Activated CD8-positive, alpha-beta memory T cell treated with anti-CD3 and anti-CD28 coated beads, Interleukin-2, amount 50 U/mL, for 24 hours (primary cell): ENCODE measurements at regions not wholly inside any gene's neighbourhood (a gene's known extent, or its start where the extent isn't known, plus 50 kb on each side); places are given as distances from the start of the nearest gene placed in this dataset.

Experiments used
- DNase-seq: peaks from one replicate; pipeline ENCODE4 v3.0.0-alpha.2; 2020; ENCODE audit errors: extremely low read depth

DNA sequence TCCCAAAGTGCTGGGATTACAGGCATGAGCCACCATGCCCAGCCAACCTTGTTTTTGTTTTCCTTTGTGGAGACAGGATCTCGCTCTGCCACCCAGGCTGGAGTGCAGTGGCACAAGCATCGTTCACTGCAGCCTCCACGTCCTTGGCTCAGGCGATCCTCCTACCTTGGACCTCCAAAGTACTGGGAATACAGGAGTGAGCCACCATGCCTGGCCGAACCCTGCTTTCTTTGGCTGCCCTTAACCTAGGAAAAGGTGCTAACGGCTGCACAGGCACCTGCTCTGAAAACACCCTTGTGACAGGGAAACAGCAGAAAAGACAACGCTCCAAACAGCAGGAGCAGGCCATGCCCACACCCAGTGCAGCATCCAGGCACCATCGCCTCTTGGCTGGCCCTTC is 71.9 kb downstream of the OAT start:
- DNase-seq = no peak

DNA sequence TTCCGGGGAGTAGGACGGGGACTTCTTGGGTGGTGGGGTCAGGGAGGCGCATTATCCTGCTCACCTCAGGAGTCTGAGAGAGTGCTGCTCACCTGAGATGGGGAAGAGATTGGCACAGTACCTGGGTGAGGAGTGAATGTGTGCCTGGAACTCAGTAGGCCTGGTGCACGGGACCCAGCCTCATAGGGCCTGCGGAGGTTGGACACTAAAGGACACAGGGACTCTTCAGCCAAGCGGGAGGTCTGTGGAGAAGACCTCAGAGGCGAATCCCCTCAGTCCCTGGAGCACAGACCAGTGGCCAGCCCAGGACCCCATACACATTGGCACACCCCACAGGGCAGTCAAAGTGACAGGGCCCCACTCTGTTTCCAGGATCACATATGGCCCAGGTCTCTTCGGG is 73.2 kb downstream of the OAT start:
- DNase-seq = no peak

DNA sequence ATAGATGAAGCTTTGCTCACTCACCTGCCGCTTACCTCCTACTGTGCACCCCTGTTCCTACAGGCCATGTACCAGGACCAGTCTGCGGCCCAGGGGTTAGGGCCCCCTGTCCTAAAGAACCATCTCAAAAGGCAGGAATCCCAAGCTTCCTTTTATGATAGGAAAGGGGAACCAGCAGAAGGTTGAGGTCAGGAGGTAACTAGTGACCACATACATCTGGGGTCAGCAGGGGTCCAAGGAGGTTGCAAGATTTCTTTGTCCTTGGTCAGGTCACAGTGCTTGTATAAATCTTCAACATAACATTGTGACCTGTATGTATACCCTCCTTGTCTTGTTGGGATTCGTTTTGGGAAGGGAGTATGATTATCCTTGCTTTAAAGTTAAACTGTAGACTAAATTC is 73.8 kb downstream of the OAT start:
- DNase-seq = no peak

DNA sequence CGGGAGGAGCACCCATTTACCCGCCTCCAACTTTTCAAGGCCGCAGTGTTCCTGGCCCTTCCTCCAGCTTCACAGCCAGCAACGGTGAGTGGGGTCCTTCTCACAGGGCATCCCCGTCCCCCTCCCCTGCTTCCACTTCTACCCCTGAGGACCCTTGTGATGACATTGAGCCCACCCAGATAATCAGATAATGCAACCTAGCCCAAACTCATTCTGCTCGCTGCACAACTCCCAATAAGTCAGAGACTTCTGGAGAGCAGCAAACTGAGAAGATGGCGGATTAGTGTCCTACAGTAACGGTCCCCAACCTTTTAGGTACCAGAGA is 74.5 kb downstream of the OAT start:
- DNase-seq = no peak

DNA sequence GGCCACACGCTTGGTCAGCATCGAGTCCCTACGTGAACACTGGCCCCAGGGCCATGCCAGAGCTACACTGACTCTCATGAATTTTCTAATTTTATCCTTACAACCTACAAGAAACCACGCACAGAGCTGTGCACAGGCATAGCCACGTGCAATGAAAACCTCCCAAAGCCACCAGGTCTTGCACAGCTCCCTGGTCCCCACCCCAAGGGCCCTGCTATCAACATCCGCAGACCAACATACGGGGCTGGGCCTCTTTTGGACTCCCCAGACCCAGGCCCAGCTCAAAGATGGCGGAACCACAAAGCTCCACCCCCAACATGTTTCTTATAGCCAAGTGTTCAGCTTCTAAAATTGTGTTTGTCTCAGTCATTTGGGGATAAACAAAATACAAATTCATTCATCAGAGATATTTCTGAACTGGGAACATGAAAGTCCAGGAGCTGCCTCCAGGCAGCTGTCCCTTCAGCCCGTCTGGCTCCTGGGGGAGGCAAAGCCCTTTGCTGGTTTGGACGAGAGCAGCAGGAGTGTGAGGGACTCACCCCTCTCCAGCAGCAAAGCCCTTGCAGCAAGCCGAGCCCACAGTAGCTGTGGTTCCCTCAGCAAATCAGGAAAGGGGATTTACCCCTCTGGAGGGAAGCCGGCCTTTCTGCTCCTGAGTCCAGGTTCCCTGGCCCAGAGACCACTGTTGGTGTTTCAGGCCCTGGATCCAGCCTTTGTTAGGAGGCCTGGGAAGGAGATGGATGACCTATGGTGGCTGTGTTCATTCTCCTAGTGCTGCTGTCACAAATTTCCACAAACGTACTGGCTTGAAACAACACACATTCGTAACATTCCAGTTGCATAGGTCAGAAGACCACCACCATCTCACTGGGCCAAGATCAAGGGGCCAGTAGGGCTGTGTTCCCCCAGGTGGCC is 75.1 kb downstream of the OAT start:
- DNase-seq = no peak

DNA sequence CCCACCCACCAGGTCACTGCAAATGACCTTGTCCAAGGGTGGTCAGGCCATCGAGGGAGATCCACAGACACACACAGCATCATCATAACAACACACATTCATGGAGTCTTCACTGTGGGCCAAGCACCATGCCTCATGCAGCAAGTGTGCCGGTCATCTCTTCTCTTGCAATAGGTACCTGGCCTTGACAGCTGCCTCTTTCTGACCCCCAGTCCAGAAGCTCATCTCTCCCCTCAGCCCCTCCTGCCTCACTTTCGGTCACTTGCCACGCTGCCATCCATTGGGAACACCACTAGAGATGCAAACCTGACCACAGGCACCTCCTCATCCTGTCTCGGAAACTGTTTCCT is 75.9 kb downstream of the OAT start:
- no peak for DNase-seq

DNA sequence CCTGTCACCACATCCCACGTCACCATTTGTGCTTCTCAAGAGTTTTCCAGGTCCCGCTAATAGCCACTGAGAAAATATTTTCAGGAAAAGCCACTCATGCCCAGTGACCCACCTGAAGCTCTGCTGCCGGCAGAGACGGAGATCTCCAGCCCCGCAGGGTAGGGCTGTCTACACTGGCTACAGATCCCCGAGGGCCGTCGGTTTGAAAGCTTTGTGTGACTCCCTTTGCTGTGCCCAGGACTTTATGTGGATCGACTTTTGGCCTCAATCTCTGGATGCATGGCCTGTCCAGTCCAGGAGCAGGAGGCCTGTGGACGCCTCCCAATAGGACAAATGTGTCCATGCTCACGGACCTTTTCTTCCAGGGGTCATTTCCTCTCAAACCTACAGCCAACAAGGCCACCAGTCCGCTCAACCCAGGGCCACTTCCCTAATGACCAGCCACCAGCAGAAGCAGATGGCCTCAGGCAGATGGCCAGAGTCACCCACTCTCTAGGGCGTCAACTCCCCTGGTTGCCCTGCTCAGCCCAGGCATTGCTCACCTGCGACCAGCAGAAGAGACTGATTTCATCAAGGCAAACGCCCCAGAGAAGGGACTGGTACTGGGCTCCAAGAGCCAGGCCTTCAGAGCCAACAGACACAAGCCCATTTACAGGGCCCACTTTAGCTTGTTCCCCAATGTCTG is 76.4 kb downstream of the OAT start:
- no peak for DNase-seq

DNA sequence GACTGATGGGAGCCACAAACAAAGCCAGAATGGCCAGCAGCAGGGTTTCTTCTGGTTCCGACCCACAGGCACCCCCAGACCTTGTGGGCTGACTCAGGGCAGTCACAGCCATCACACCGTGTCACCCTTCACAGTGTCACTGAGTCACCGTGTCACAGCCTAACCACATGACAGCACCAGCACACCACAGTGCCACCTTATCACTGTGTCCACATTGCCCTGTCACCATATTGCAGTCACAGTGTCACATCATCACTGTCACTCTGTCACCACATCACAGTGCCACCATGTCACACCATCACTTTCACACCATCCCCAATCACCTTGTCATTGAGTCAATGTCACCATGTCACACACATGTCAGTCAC is 77.0 kb downstream of the OAT start:
- DNase-seq = no peak

DNA sequence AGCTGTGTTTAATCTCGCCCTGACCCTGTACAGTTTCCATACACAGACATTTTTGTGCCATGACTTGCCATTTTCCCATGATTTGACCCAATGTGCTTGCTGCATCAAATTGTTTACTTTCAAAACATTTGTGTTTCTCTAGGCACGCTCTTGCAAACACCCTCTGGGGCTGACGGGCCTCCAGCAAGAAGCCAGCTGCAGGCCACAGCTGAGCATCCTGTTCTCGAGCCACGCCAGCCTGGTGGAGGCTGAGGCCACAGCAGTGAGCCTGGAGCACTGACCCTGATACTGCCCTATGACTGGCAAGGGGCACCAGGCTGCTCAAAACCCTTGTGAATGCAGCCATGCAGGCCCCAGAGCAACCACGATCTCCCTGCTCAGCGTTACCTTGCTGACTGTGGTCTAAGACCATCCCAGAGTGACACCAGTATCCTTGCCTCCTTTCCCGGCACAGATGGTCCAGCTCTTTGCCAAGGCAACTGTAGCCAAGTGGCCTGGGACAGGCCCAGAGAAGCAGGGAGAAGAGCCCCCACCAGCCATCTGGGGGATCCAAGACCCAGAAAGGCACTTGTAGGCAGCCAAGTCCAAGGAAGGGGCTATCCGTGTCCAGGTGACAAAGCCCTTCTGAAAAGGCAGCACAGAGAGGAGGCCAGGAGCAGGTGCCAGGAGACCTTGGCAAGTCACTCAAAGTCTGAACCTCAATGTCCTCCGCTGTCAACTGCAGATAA is 78.5 kb downstream of the OAT start:
- DNase-seq = no peak

DNA sequence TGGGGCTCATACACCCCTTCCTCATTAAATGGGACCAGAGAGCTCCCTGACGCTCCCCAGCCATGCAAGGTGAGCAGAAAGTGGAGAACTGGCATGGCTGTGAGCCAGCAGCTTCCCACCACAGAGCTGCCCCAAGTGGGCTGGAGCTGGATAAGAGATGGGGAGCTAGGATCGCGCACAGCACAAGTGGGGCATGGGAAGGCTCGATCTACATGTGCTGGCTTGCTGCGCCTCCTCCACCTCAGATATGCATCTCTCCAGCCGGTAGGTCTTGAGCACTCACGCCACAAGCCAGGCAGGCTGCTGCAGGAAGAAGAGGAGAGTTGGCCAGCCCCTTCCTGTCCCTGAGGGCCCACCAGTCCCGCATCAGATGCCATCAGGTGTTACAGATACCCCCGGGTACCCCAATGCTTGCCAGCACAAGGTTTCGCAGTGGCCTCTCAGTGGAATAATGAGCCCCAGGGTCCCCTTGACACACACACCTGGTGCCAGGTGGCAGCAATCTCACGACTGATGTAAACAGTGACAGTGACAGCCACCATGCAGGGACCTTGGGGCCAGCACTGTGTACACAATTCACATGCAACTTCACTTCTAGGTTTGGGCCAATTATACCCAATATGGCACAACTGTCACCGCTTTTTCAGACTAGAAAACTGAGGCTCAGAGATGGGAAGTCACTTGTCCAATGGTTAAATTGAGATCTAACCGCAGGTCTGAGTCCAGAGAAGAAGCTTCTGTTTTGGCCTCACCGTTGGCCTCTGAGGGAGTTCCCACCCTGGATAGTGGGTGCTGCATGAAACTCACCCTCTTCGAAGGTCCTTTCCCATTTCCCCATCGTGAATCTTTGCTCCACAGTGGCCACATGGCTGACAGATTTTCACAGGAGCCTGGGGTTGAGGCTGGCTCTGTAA is 79.3 kb downstream of the OAT start:
- DNase-seq = no peak

DNA sequence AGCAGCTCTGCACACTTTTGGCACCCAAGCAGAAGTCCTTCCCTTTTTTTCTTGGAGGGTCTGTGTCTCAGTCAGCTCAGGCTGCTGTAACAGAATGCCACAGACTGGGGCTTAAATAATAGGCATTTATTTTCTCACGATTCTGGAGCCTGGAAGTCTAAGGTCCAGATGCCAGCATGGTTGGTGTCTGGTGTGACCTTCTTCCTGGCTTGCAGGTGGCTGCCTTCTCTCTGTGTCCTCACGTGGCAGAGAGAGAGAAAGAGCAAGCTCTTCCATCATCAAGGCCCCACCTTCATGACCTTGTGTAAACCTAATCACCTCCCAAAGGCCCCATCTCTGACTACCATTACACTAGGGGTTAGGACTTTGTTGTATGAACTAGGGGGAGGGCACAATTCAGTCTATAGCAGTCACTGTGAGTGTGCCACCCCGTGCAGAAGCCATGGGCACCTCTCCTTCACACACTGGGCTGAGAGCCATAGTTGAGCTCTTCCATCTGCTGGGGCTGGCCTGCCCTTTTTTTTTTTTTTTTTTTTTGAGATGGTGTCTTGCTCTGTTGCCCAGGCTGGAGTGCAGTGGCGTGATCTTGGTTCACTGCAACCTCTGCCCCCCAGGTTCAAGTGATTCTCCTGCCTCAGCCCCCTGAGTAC is 80.3 kb downstream of the OAT start:
- DNase-seq = no peak

DNA sequence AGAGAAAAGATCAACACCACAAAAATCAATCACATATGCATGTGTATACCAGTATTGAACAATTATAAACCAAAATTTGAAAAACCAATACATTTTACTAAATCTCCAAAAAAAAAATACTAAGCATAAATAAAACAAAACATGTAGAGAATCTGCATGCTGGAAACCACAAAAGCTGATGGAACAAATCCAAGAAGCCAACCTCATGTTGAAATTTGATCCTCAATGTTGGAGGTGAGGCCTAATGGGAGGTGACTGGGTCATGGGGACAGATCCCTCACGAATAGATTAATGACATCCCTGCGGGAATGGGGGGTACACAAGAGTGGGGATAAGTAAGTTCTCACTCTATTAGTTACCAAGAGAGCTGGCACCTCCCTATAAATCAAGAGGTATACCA is 82.5 kb downstream of the OAT start:
- DNase-seq = no peak

DNA sequence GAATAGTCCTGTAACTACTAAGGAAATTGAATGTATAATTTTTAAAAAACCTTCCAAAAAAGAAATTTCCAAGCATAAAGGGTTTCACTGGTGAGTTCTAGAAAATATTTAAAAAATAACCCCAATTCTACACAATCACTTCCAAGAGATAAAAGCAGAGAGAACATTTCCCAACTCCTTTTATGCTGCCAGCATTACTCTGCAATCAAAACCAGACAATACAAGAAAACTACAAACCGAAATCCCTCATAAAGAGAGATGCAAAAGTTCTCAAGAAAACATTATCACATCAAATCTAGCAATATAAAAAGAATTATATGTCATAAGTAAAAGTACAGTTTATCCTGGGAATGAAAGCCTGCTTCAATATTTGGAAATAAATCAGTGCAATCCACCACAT is 84.8 kb downstream of the OAT start:
- DNase-seq = no peak

DNA sequence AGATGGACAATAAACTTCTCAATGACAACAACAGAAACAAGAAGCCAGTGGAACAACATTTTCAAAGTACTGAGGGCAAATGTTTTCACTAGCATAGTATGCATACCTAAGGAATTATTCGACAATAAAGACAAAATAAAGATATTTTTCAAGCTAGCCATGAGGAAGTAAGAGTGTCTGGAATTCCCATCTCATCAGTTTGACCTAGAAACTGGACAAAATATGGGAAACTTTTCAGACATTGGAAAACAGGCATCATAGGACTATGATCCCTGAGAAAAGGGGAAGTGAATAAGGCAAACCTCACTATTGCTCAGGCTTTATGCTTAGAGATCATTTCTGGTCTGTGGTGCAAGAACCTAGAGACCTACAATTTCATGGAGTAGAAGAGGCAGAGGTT is 86.3 kb downstream of the OAT start:
- no peak for DNase-seq

DNA sequence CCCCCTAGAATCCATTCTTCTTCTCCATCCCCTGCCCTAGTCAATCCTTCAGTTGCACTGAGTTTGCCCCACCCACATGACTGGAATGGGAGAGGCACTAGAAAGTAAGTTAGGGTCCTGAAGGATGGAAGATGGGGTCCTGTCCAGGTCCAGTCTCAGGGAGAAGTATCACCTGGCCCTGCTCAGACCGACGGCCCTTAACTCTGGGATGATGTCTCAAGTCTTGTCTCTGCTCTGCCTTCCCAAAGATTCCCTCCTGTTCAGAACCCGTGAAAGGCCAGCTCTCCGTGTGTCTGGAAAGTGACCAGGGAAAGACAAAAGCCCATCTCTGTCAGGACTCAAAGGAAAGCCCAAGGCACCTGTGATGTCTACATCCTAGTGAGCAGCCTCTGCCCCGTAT is 88.8 kb downstream of the OAT start:
- DNase-seq = no peak

DNA sequence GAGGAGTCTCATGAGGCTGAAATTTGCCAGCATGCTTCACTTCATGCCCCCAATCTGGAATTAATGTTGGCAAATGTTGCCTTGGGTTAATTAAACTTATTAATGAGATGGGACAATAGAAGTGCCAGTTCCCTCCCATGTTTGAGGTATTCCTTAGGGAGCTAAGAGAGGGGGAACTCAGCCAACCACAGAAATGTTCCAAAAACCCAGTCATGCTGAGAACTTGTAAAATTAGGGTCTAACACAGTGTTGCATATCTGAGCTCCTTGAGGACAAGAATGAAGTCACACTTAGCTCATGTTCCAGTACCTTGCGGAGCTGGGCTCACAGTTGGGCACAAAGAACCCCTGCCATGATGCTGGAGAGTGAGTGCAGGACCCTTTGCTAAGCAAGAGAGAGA is 89.4 kb downstream of the OAT start:
- no peak for DNase-seq

DNA sequence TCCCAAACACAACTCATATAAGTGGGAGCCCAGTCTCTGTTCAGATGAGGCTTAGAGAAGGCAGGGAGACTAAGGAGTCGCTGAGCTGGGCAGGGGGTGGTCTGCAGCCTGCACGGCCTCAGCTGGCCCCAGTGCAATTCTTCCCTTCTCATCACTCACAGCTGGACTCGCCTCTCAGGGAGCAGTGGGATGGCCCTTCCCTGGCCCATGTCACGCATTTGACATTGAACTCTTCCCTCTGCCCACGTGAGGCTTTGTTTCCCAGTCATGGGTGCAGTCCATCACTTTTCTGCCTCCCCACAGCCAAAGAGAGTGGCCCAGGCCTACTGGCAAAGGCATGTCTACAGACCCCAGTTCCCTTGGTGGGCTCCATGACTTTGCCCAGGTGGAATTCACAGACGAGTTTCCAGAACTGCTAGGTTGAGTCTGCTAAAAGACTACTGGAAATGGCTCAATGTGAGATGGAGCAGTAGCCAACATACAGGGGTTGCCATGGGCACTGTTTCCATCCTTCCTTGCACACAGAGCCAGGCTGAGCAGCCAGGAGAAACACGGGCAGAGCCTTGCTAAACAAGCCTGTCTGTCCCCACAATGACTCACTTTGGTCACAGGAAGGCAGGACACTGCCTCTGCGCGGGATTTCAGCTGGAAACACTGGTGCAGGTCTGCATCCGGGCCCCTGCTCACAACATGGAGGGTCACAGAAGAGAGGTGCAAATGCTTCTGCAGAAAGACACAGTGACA is 90.1 kb downstream of the OAT start:
- DNase-seq = no peak

DNA sequence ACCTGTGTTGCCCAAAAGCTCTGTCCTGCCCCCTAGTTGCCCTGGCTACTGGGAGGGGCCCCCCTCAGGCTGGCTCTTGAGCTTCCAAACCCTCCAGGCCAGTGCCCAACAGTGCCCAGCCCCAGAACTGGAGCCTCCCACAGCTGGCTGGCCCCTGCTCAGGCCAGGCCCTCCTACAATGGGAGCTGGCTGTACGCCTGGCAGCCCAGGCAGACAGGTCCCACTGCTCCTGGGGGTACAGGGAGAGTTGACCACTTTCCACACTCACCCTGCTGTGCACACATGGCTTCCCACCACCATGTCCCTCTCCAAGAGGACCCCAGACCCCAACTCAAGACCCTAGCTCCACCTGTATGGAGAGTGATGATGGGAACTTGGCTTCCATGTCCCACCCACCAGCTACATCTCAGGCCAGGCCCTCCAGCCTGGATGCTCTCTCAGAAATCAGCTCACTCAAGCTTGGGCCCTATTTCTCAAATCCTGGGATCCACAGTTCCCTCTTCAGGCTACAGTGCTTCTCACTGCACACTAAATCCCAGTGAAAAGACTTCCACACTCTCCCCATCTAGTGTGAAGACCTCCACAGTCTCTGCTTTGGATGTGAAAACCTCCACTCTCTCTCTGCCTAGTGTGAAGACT is 92.6 kb downstream of the OAT start:
- no peak for DNase-seq

DNA sequence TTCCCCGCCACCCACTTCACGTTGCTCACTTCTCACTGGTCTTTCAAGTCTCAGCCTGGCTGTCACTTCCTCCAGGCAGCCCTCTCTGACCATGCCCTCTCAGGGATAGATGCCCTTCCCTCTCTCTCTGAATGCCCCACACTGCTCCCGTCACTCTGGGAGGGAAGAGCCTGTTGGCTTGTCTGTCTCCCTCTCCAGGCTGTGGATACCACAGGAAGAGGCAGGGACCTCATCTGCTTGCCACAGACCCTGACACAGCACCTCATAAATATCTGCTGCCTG is 93.1 kb downstream of the OAT start:
- DNase-seq = no peak

DNA sequence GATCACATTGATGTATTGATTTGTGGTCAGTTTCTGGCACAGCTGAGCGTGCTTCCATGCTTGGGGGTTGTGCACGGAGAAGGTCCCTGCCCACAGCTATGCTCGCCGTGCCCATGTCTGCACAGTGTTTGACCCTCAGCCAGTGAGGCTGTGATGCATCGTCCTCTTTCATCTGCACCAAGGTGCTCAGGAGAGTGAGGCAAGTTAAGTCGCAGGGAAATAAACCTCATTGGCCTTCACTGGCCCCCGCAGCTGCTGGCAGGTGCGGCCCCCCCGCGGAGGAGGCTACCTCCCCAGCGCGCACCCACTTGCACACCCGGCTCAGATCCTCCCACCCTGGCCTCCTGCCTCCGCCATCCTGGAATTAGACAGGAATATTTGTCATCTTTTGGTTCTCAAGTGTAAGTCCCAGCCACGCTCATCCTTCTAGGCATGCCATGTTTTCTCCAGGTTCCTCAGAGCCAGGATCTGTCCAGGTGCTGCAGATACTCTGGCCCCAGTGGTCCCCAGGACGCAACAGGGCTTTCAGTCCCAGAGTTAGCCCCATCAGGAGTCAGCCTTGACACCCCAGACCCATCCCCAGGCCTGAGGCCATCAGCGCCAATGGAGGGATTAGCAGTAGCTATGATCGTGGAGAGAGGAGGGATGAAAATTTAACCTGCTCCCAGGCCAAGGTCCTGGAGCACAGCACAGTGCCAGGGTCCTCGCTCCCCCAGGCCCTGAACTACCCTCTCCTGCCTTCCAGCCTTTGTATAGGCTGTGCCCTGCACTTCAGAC is 93.7 kb downstream of the OAT start:
- DNase-seq = no peak
